Fibroblast of the aortic adventitia (primary cell): ENCODE measurements at regions not wholly inside any gene's neighbourhood (a gene's known extent, or its start where the extent isn't known, plus 50 kb on each side); places are given as distances from the start of the nearest gene placed in this dataset.

Source experiments
- DNase-seq: peaks from one replicate; pipeline ENCODE4 v3.0.0-alpha.2; 2010; ENCODE audit warnings: low read depth
- H3K4me3 ChIP-seq: 2 replicates; pipeline ENCODE4 v1.5.1; 2011; ENCODE audit warnings: low read depth, mild to moderate bottlenecking, control low read depth, low read length, moderate library complexity
- CTCF ChIP-seq: IDR thresholded peaks from 2 replicates; pipeline ENCODE4 v1.5.1; 2011; ENCODE audit warnings: mild to moderate bottlenecking, low read length, control low read depth, inconsistent platforms; ENCODE audit not compliant: insufficient read depth

GRCh38 chr7:157077986-157078644, 60.6 kb upstream of the UBE3C start:
- no peak for DNase-seq
- H3K4me3 ChIP-seq, result peak overlapping the region; percentile 44

GRCh38 chr7:157079116-157079515, 59.6 kb upstream of the UBE3C start:
- no peak overlapping the region for H3K4me3 ChIP-seq
- no peak for DNase-seq
- TF ChIP-seq CTCF, result no peak

More at GRCh38 chr7:157077986-157078644, 60.6 kb upstream of the UBE3C start:
- TF ChIP-seq CTCF, result no peak

- no peak overlapping the region for H3K4me3 ChIP-seq
- no peak for TF ChIP-seq CTCF
- no peak for DNase-seq
Observed at GRCh38 chr7:157080111-157080730, 58.5 kb upstream of the UBE3C start.

GRCh38 chr7:157086508-157087187, 52.1 kb upstream of the UBE3C start:
- no peak overlapping the region for H3K4me3 ChIP-seq
- no peak for DNase-seq
- no peak for TF ChIP-seq CTCF

GRCh38 chr7:157087646-157088045, 51.1 kb upstream of the UBE3C start:
- no peak overlapping the region for H3K4me3 ChIP-seq
- DNase-seq, result no peak
- no peak for TF ChIP-seq CTCF

GRCh38 chr7:157088136-157088535, 50.6 kb upstream of the UBE3C start:
- H3K4me3 ChIP-seq, result no peak overlapping the region
- no peak for DNase-seq
- no peak for TF ChIP-seq CTCF
